Suprapubic skin (tissue), 3 donors: ENCODE measurements at regions not wholly inside any gene's neighbourhood (a gene's known extent, or its start where the extent isn't known, plus 50 kb on each side); places are given as distances from the start of the nearest gene placed in this dataset.

Experiments
- CTCF ChIP-seq, 2 donors: fragments of 200-600 bp in 1 of 2; fragments of 450-650 bp in 1 of 2; sonication (generic) in 1 of 2; IDR thresholded peaks; one replicate each; pipeline ENCODE4 v1.5.1; 2016 to 2019; ENCODE audit warnings: antibody characterized with exemption in 2 of 2, mild to moderate bottlenecking in 1 of 2, moderate library complexity in 1 of 2
- EP300 ChIP-seq: sonication (generic); formaldehyde crosslinking; IDR thresholded peaks from one replicate; pipeline ENCODE4 v1.6.1; 2017; ENCODE audit warnings: antibody characterized with exemption
- POLR2A ChIP-seq, 2 donors: fragments of 450-650 bp; IDR thresholded peaks; one replicate each; pipeline ENCODE4 v1.6.1; 2017; ENCODE audit warnings: antibody characterized with exemption in 2 of 2, mild to moderate bottlenecking in 2 of 2, moderate library complexity in 2 of 2

- TF ChIP-seq CTCF (IDR thresholded peaks at IDR 0.05) = no peak
- no peak for TF ChIP-seq EP300
- TF ChIP-seq POLR2A (IDR thresholded peaks at IDR 0.05) = no peak
Observed at GRCh38 chr13:76680112-76680511, 206.1 kb downstream of the KCTD12 start.
